Stimulated activated CD4-positive, alpha-beta T cell treated with anti-CD3 and anti-CD28 coated beads, TNF-alpha, amount 100 ng/mL, for 4 hours (primary cell): ENCODE measurements at regions not wholly inside any gene's neighbourhood (a gene's known extent, or its start where the extent isn't known, plus 50 kb on each side); places are given as distances from the start of the nearest gene placed in this dataset.

Source experiments
- DNase-seq, 3 experiments: peaks; one replicate each; pipeline ENCODE4 v3.0.0-alpha.2; 2020; ENCODE audit warnings: low read depth in 3 of 3

DNA sequence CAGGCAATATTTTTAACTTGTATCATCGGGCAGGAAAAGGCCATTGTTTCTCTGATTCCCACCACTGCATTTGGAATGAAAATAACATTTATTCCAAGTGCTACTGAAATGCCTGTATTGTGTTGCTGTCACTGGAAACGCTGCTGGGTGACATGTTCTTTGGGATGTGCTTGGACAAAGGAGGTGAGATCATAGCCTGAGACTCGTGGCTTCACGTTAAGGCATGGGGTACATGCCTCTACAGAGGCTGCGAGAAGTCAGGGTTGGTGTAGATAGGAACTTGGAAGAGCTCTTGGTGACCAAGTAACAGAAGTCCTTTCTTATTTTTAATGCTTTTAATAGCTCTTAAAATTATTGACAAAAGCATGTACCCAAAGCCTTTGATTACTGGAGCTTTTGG lies 58.8 kb upstream of the MAF start:
- no peak for DNase-seq

DNA sequence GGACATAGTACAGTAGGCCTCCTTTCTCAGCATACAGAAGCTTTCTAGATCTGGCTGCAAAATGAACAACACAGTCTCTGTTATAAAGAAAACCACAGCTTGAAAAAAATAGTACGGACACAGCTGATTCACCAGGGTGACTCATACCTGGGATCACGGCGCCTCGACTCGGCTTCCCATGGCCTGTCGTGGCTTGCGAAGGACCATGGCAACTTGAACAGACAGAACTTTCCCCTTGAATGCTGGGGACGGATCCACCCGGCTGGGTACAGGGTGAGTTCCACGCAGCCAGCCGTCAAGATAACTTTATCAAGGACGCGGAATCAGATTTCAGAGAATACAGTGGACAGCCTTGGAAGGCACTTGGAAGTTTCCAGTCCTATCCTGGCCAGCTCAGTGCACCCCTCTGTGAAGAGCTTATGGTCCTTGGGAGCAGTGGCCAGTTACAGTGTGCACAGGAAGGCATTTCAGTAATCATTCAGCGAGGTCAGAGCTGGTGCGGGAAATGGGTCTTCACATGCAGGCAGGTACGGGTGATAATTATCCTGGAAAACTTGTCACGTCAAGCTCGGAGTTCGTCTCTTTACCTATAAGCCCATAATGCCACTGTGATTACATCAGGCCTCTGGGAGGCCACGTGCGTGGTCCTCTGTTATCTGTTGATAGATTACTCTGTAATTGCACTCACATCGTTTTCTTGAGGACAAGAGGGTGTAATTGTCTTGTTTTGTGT lies 57.9 kb upstream of the MAF start:
- no peak for DNase-seq

DNA sequence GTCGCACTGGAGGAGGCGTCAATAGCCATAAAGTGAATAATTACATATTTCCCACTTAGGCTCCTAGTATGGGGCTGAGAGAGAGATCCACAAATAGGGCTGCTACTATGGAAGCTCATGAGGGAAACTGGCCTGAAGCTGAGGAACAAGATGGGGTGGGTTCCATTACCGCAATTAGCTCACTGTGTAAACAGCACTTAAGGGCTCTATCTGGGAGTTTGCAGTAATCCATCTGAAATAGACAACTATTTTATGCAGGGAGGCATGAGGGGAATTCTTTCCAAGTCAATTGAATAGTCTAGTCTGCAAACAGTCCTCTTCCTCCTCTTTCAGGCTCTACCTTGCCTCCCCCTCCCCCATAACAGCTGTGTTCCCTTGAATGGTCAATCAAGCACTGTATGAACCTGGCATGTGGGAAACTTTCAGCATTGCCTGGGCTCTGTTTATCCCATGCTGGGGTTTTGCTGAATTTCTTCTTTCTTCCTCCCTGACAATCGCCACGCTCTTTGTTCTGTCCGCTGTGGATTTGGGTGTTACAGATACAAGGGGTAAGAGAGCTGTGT lies 56.1 kb upstream of the MAF start:
- DNase-seq: no peak

- no peak for DNase-seq
Measured at GRCh38 chr16:79653373-79653891, 52.9 kb upstream of the MAF start.

GRCh38 chr16:79651363-79651762 lies 50.8 kb upstream of the MAF start:
- no peak for DNase-seq
